Adrenal gland (tissue), 9 donors: ENCODE measurements at regions not wholly inside any gene's neighbourhood (a gene's known extent, or its start where the extent isn't known, plus 50 kb on each side); places are given as distances from the start of the nearest gene placed in this dataset.

Experiments
- DNase-seq, 7 donors: peaks; one replicate each; pipeline ENCODE4 v3.0.0-alpha.2; 2019 to 2020
- H3K27ac ChIP-seq, 5 donors: fragments of 200-600 bp; sonication (generic) in 4 of 5; 1 replicate in 3 of 5; 2 replicates in 2 of 5; pipeline versions ENCODE4 v1.5.1 to v1.8.0; 2016 to 2020; ENCODE audit warnings: mild to moderate bottlenecking in 1 of 5
- H3K27me3 ChIP-seq: fragments of 200-600 bp; 2 replicates; pipeline ENCODE4 v1.8.0; 2021
- H3K36me3 ChIP-seq, 2 donors: fragments of 200-600 bp; replicated peaks in 1 of 2; 1 replicate in 1 of 2; 2 replicates in 1 of 2; pipeline versions ENCODE4 v1.5.1 to v1.8.0; 2018 to 2022
- H3K4me1 ChIP-seq, 2 donors: fragments of 200-600 bp; replicated peaks in 1 of 2; 1 replicate in 1 of 2; 2 replicates in 1 of 2; pipeline versions ENCODE4 v1.5.1 to v1.8.0; 2018 to 2021
- H3K4me3 ChIP-seq, 4 donors: fragments of 200-600 bp; sonication (generic) in 3 of 4; one replicate each; pipeline ENCODE4 v1.5.1; 2016 to 2018
- H3K9me3 ChIP-seq, 3 donors: fragments of 200-600 bp; sonication (generic) in 1 of 3; replicated peaks in 1 of 3; 1 replicate in 2 of 3; 2 replicates in 1 of 3; pipeline versions ENCODE4 v1.5.1 to v1.8.0; 2016 to 2021
- POLR2A ChIP-seq, 2 donors: fragments of 450-650 bp; IDR thresholded peaks; one replicate each; pipeline ENCODE4 v1.6.1; 2017; ENCODE audit warnings: antibody characterized with exemption in 2 of 2, mild to moderate bottlenecking in 2 of 2, moderate library complexity in 1 of 2
- WGBS, 4 donors: extraction: QIAGEN DNeasy Blood & Tissue Kit in 2 of 4; methylation state at CpG; one replicate each; pipeline versions ENCODE4 v1.1.5 to v1.1.7; 2013 to 2017; 5-methylcytosine and 5-hydroxymethylcytosine counted together
- intact Hi-C, 2 donors: fragments of 100-400 bp; cut with DNase I; formaldehyde crosslinking; loops; one replicate each; pipeline versions ENCODE4 v1.14.1 to v1.15.0; 2022 to 2023
- TF ChIP-seq, protein P1 (sequence below), 6 experiments: fragments of 450-650 bp in 4 of 6; fragments of 200-600 bp in 2 of 6; sonication (generic) in 1 of 6; IDR thresholded peaks; 1 replicate in 5 of 6; 2 replicates in 1 of 6; pipeline versions ENCODE4 v1.5.1 to v1.8.0; 2016 to 2021; ENCODE audit warnings: antibody characterized with exemption in 6 of 6, mild to moderate bottlenecking in 2 of 6, moderate library complexity in 1 of 6
- donor health status: healthy with polysubstance abuse.
- donor health status: Bipolar disorder and iron deficiency.
- donor health status: DM: yes; HTN: yes; CAD: no.
- donor health status: DM: no; HTN: no; CAD: no.
- donor health status: DM: no; HTN: no; CAD: no.

DNA sequence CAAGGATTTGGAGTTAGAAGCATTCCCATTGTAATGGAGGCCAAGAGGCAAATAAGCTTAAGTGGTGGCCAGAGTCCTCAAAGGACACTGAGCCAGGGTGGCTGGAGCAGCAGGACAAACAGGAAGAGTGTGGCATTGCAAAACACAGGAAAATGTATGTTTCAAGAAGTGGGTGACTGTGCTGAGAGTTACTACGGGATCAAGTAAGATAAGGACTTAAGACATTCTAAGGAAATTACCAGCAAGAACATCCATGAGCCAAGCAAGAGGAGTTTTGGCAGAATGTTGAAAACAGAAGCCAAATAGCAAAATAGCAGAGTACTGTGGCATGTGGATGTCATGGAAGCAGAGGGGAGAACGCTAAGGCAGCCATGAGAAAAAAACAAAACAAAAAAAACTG is 104.2 kb downstream of the RAP2A start:
- no peak for DNase-seq
- no peaks in the 10 kb centered on the region for H3K27me3 ChIP-seq
- intact Hi-C loops = no loop called here
- no peaks in the 10 kb centered on the region for H3K9me3 ChIP-seq
- H3K4me3 ChIP-seq = no peak overlapping the region
- H3K27ac ChIP-seq = no peak overlapping the region
- no peak for TF ChIP-seq POLR2A (IDR thresholded peaks at IDR 0.05)
- TF ChIP-seq, protein P1, sequence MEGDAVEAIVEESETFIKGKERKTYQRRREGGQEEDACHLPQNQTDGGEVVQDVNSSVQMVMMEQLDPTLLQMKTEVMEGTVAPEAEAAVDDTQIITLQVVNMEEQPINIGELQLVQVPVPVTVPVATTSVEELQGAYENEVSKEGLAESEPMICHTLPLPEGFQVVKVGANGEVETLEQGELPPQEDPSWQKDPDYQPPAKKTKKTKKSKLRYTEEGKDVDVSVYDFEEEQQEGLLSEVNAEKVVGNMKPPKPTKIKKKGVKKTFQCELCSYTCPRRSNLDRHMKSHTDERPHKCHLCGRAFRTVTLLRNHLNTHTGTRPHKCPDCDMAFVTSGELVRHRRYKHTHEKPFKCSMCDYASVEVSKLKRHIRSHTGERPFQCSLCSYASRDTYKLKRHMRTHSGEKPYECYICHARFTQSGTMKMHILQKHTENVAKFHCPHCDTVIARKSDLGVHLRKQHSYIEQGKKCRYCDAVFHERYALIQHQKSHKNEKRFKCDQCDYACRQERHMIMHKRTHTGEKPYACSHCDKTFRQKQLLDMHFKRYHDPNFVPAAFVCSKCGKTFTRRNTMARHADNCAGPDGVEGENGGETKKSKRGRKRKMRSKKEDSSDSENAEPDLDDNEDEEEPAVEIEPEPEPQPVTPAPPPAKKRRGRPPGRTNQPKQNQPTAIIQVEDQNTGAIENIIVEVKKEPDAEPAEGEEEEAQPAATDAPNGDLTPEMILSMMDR (IDR thresholded peaks at IDR 0.05) = no peak
- H3K36me3 ChIP-seq = no peaks in the 10 kb centered on the region
- no peaks in the 10 kb centered on the region for H3K4me1 ChIP-seq
- 54 to 70% (median 68%) methylated on average over 2 of the region's 2 CpGs for WGBS, 4 donors

DNA sequence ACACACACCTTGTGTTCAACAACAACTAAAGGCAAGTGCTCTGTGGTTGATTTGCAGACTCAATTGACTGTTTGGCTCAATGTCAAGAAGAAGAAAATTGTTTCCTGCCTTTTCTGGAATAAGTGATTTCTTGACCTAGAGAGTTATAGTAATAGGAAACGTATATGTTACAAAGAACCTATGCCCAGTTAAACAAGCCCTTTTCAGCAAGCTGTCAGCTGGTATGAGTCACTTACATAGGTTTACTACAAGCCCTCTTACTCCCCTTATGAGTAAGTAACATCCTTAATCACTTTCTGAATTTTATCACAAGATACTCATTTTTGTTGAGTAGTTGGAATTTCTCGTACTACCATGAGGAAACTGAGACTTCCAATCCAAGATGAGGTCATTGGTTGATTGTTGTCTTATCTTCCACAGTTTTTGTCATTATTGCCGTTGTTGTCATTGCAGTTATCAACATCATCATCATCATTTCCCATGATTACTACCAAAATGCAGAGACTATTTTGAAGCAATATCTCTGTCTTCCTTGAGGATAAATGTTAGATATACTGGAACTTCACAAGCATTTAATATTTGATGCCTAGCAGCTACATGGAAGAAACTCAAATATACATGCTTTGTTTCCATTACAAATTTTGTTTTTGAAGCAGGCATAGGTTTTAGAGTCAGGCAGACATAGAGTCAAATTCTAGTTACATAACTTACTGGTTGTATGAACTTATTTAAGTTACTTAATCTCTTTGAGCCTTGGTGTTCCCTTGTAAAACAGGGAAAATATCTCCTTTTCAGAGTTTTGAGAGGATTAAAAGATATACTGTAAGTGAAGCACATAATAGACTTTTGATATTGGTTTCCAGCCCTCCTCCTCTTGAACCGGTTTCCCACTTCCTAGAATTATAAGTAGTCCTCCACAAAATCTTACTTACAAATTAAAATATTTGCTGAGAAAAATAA is 106.0 kb downstream of the RAP2A start:
- 50 to 60% (median 56%) methylated on average over 4 of the region's 4 CpGs for WGBS, 4 donors
- no peaks in the 10 kb centered on the region for H3K4me1 ChIP-seq
- intact Hi-C loops = no loop called here
- TF ChIP-seq, protein P1 (IDR thresholded peaks at IDR 0.05) = no peak
- TF ChIP-seq POLR2A (IDR thresholded peaks at IDR 0.05) = no peak
- DNase-seq = no peak
- no peaks in the 10 kb centered on the region for H3K27me3 ChIP-seq
- no peaks in the 10 kb centered on the region for H3K9me3 ChIP-seq
- no peak overlapping the region for H3K4me3 ChIP-seq
- no peak overlapping the region for H3K27ac ChIP-seq
- no peaks in the 10 kb centered on the region for H3K36me3 ChIP-seq

DNA sequence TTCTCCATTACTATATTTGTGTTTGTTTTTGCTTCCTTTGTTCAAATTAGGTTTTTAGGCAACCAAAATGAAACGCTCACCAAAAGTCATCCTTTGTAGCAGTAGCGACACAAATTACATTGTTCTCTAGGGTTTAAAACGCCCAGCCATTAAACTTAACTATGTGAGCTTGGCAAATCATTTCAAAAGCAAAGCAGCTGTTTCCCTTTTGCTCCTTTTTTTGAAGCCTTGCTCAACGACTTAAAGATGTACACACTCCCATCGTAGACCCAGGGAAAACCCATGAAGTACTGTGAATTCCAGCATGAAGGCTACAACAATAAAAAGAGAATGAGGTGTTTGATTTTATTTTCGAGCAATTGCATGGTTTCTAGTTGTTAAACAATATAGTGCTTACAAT is 106.7 kb downstream of the RAP2A start:
- Histone ChIP-seq H3K27ac (no peak overlapping the region), H3K27me3 (no peaks in the 10 kb centered on the region), H3K36me3 (no peaks in the 10 kb centered on the region), H3K4me3 (no peak overlapping the region), H3K9me3 (no peaks in the 10 kb centered on the region), H3K4me1 (no peaks in the 10 kb centered on the region)
- DNase-seq = no peak
- TF ChIP-seq POLR2A (IDR thresholded peaks at IDR 0.05) = no peak
- TF ChIP-seq, protein P1 (IDR thresholded peaks at IDR 0.05) = no peak
- 43 to 49% (median 46%) methylated on average over 6 of the region's 6 CpGs for WGBS, 4 donors
- intact Hi-C loops = no loop called here

DNA sequence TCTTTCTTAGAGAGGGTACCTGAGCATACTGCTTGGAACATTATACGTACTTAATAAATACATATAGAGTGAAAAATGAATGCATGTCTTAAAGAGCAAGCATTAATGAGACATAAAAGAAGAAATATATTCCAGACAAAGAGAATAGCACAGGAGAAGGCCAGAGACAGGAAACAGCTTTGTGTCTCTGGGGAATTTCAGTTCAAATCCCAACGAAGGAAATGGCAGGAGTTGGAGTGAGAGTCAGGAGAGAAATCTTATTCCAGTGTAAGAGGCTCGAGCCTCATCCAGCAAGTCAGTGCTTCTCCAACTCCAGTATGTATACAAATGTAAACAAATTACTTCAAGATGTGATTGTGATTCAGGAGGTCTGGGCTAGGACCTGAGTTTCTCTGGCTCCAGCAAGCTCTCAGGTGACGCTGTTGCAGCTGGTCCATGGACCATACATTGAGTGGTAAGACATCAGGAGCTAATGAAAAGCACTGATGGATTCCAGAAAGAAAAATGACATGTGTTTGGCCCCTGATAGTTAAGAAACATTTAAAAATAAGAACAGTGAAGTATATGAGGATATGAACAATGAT is 108.2 kb downstream of the RAP2A start:
- Histone ChIP-seq H3K36me3 (no peaks in the 10 kb centered on the region), H3K9me3 (no peaks in the 10 kb centered on the region), H3K4me1 (no peaks in the 10 kb centered on the region), H3K27ac (no peak overlapping the region), H3K27me3 (no peaks in the 10 kb centered on the region), H3K4me3 (no peak overlapping the region)
- intact Hi-C loops = no loop called here
- no peak for DNase-seq
- TF ChIP-seq POLR2A (IDR thresholded peaks at IDR 0.05) = no peak
- TF ChIP-seq, protein P1 (IDR thresholded peaks at IDR 0.05) = no peak
- 59 to 90% (median 71%) methylated on average over 3 to 4 of the region's 4 CpGs for WGBS, 4 donors
